ENCODE measurements at regions not wholly inside any gene's neighbourhood (a gene's known extent, or its start where the extent isn't known, plus 50 kb on each side); places are given as distances from the start of the nearest gene placed in this dataset.

GRCh38 chr3:20832963-20833362, 647.0 kb upstream of the SGO1 start:
- no peak for TF ChIP-seq CTCF (IDR thresholded peaks at IDR 0.05; ENCODE audit: low read depth, low read length)
- TF ChIP-seq POLR2A (IDR thresholded peaks at IDR 0.05; ENCODE audit: extremely low read depth, insufficient read length), result no peak

All from NB4 (cell line).